ENCODE measurements at regions not wholly inside any gene's neighbourhood (a gene's known extent, or its start where the extent isn't known, plus 50 kb on each side); places are given as distances from the start of the nearest gene placed in this dataset.

GRCh38 chr9:81213456-81213855 is 475.9 kb downstream of the TLE1 start:
- no peak for TF ChIP-seq POLR2AphosphoS5 (IDR thresholded peaks at IDR 0.05)
- no peak for TF ChIP-seq CTCF (IDR thresholded peaks at IDR 0.05)
- no peak for TF ChIP-seq EP300 (IDR thresholded peaks at IDR 0.05)
- no peak for TF ChIP-seq POLR2A (IDR thresholded peaks at IDR 0.05; ENCODE audit: low read depth)
